CD4-positive, alpha-beta T cell treated with Interleukin-15 for 1 hour (primary cell): ENCODE measurements at regions not wholly inside any gene's neighbourhood (a gene's known extent, or its start where the extent isn't known, plus 50 kb on each side); places are given as distances from the start of the nearest gene placed in this dataset.
"Not testable (repeated sequence)": the region's sequence is repeated elsewhere in the genome, so short reads cannot be mapped to it uniquely, and the experiment has no call there.

Source experiments
- DNase-seq: peaks from one replicate; pipeline ENCODE4 v3.0.0-alpha.2; 2020

GRCh38 chr14:105851716-105852377 is 325.5 kb downstream of the TMEM121 start:
- DNase-seq, result no peak

DNA sequence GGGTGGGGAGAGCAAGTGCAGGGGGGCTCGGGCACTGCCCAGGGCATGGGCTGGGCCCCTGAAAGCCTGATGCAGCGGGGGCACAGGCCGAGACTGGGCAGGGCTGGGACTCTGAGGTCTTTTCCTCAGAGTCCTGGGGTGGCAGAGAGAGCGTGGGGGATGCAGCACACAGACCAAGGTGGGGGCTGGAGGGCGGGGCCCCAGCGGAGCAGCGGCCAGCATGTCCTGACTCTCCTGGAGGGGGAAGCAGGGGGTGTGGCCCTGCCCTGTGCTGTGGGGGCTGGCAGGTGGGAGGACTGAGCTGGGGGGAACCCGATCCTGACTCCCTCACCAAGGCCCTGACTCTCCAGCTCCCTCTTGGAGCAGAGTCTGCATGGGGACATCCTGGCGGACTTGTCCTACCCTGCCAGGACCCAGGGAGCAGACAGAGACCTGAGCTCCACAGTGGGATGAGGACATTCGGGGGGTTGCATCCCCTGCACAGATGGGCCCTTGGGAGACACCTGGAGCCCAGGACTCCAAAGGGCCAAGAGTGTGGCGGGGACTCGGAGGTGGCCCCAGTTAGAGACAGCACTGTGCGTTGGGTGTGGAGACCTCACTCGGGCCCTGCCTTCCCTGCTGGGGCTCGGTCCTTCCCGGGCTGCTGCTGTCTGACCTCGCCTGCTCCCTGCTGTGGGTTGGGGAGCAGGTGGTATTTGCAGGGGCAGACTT is 326.1 kb downstream of the TMEM121 start:
- no peak for DNase-seq

- no peak for DNase-seq
Observed at GRCh38 chr14:105853089-105853906, 326.9 kb downstream of the TMEM121 start.

- DNase-seq, result no peak
Observed at GRCh38 chr14:105853907-105854599, 327.7 kb downstream of the TMEM121 start.

DNA sequence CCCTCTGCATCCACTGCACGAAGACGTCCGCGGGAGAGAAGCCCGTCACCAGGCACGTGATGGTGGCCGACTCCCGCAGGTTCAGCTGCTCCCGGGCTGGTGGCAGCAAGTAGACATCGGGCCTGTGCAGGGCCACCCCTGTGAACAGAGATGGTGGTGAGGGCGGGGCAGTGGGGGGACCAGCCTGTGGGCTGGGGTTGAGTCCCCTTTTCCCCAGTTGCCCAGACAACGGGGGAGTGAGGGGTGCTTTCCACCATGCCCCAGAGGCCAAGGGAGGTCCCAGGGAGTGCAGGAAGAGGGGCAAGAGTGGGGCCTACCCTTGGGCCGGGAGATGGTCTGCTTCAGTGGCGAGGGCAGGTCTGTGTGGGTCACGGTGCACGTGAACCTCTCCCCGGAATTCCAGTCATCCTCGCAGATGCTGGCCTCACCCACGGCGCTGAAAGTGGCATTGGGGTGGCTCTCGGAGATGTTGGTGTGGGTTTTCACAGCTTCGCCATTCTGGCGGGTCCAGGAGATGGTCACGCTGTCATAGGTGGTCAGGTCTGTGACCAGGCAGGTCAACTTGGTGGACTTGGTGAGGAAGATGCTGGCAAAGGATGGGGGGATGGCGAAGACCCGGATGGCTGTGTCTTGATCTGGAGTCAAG is 328.3 kb downstream of the TMEM121 start:
- DNase-seq, result no peak

DNA sequence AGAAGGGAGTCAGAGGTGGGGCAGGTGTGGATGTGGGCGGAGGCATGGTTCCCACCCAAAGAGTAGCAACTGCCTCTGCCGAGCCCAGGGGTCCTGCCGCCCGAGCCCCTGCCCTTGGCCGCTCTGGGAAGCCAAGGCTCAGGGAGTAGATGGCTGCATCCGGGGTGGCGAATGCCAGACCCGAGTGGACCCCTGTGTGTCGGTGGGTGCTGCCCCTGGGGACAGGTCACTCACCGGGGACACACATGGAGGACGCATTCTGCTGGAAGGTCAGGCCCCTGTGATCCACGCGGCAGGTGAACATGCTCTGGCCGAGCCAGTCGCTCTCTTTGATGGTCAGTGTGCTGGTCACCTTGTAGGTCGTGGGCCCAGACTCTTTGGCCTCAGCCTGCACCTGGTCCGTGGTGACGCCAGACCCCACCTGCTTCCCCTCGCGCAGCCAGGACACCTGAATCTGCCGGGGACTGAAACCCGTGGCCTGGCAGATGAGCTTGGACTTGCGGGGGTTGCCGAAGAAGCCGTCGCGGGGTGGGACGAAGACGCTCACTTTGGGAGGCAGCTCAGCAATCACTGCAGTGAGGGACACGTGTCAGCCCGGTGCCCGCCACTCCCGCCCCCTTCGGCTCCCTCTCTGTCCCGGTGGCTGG is 329.0 kb downstream of the TMEM121 start:
- DNase-seq, result no peak

GRCh38 chr14:105855893-105856675 is 329.7 kb downstream of the TMEM121 start:
- DNase-seq, result no peak

DNA sequence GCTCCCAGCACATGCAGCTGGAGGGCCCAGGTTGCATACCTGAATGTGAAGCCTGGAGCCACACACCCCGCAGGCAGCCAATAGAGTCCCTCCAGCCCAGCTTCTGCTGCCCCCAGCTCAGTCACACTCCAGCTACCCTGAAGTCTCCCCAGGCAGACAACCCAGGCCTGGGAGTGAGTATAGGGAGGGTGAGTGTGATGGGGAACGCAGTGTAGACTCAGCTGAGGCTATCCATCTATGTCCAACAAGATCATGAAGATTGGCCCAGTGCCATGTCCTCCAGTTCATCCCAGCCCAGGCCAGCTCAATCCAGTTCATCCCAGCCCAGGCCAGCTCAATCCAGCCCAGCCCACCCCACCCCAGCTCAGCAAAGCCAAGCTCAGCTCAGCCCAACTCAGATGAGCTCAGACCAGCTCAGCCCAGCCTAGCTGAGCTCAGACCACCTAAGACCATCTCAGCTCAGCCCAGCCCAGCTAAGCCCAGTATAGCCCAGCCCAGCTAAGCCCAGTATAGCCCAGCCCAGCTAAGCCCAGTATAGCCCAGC is 330.4 kb downstream of the TMEM121 start:
- DNase-seq, result no peak

- no peak for DNase-seq
Observed at GRCh38 chr14:105857220-105857825, 330.9 kb downstream of the TMEM121 start.

- DNase-seq, result peak; percentile 52
Observed at GRCh38 chr14:105857826-105858675, 331.7 kb downstream of the TMEM121 start.

- no peak for DNase-seq
Observed at GRCh38 chr14:105858676-105859025, 332.3 kb downstream of the TMEM121 start.

DNA sequence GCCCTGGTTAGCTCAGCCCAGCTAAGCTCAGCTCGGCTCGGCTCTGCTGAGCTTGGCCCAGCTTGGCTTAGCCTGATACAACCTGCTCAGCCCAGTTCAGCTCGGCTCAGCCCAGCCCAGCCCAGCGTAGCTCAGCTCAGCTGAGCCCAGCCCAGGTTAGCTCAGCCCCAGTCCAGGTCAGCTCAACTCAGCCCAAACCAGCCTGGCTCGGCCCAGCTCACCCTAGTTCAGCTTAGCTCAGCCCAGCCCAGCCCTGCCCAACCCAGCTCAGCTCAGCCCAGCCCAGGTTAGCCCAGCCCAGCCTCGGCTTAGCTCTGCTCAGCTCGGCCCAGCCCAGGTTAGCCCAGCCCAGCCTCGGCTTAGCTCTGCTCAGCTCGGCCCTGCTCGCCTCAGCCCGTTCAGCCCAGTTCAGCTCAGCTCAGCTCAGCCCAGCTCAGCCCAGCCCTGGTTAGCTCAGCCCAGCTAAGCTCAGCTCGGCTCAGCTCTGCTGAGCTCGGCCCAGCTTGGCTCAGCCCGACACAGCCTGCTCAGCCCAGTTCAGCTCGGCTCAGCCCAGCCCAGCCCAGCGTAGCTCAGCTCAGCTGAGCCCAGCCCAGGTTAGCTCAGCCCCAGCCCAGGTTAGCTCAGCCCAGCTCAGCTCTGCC is 332.8 kb downstream of the TMEM121 start:
- not testable (repeated sequence) for DNase-seq

GRCh38 chr14:105859717-105860614 is 333.6 kb downstream of the TMEM121 start:
- peak; percentile 36 for DNase-seq

- no peak for DNase-seq
Observed at GRCh38 chr14:105860615-105861580, 334.5 kb downstream of the TMEM121 start.

GRCh38 chr14:105861985-105862465 is 335.6 kb downstream of the TMEM121 start:
- DNase-seq, result peak; percentile 74

DNA sequence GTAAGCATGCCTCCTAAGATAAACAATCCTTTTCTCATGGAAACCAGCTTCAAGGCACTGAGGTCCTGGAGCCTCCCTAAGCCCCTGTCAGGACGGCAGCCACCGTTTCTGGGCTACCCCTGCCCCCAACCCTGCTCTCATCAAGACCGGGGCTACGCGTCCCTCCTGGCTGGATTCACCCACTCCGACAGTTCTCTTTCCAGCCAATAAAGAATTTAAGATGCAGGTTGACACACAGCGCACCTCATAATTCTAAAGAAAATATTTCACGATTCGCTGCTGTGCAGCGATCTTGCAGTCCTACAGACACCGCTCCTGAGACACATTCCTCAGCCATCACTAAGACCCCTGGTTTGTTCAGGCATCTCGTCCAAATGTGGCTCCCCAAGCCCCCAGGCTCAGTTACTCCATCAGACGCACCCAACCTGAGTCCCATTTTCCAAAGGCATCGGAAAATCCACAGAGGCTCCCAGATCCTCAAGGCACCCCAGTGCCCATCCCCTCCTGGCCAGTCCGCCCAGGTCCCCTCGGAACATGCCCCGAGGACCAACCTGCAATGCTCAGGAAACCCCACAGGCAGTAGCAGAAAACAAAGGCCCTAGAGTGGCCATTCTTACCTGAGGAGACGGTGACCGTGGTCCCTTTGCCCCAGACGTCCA is 336.3 kb downstream of the TMEM121 start:
- DNase-seq, result no peak
